HCT116 (cell line): ENCODE measurements at regions not wholly inside any gene's neighbourhood (a gene's known extent, or its start where the extent isn't known, plus 50 kb on each side); places are given as distances from the start of the nearest gene placed in this dataset.

Experiments
- ATAC-seq: fragments of 200-7000 bp; cut with Tn5 transposase; 2 replicates; pipeline ENCODE4 v1.9.1; 2020; ENCODE audit warnings: mild to moderate bottlenecking, moderate library complexity
- BruUV-seq: library from RNA; stranded (reverse); fragments of 400-500 nt; replicated peaks from 2 replicates; lab custom pipeline; 2021; lab: Mats Ljungman, UMichigan
- CTCF ChIA-PET: fragments of 300-600 bp; sonication (Branson Sonifier 250); formaldehyde crosslinking; loops from one replicate; lab custom pipeline; 2021; ENCODE audit warnings: antibody characterized with exemption; lab: Charles Lee
- POLR2A ChIA-PET: fragments of 300-600, 350-600 bp; sonication (Branson Sonifier 250); formaldehyde crosslinking; loops from one replicate; lab custom pipeline; 2021; ENCODE audit warnings: antibody characterized with exemption; lab: Charles Lee
- RAD21 ChIA-PET, 2 experiments: fragments of 300-600 bp; sonication (Branson Sonifier 250); formaldehyde crosslinking; loops; one replicate each; lab custom pipeline; 2023; ENCODE audit warnings: low total read pairs in 2 of 2; ENCODE audit not compliant: uncharacterized antibody in 2 of 2, unreplicated experiment in 2 of 2, low non-redundant PET in 1 of 2; lab: Charles Lee
- DNase-seq: peaks from one replicate; pipeline ENCODE4 v3.0.0-alpha.2; 2010; ENCODE audit warnings: low read depth, low spot score
- H2AFZ ChIP-seq: fragments of 200-600 bp; shearing (Covaris generic), sonication (generic); 2 replicates; pipeline ENCODE4 v1.6.1; 2017; ENCODE audit warnings: low read depth, mixed run types, mixed read lengths, antibody characterized with exemption, low read length; ENCODE audit not compliant: poor library complexity, severe bottlenecking
- H3K27ac ChIP-seq: 2 replicates; pipeline ENCODE4 v1.5.1; 2012; ENCODE audit warnings: low read depth, low read length
- H3K27me3 ChIP-seq: fragments of 200-600 bp; sonication (generic); 2 replicates; pipeline ENCODE4 v1.6.1; 2016; ENCODE audit warnings: mixed run types, low read length, mixed read lengths; ENCODE audit not compliant: insufficient read depth
- H3K36me3 ChIP-seq, 2 experiments: fragments of 200-500 bp in 1 of 2; fragments of 200-600 bp in 1 of 2; sonication (Bioruptor generic) in 1 of 2; sonication (generic) in 1 of 2; 2 replicates each; pipeline versions ENCODE4 v1.5.1 to v1.6.1; 2014 to 2016; ENCODE audit warnings: low read length in 2 of 2, inconsistent platforms in 1 of 2, mixed read lengths in 1 of 2, mixed run types in 1 of 2; ENCODE audit not compliant: insufficient read depth in 2 of 2, control insufficient read depth in 1 of 2
- H3K4me1 ChIP-seq, 2 experiments: fragments of 200-600 bp in 1 of 2; sonication (generic) in 1 of 2; 2 replicates each; pipeline versions ENCODE4 v1.5.1 to v1.6.1; 2012 to 2017; ENCODE audit warnings: low read length in 2 of 2, inconsistent platforms in 1 of 2, mild to moderate bottlenecking in 1 of 2, mixed read lengths in 1 of 2, mixed run types in 1 of 2, moderate library complexity in 1 of 2; ENCODE audit not compliant: insufficient read depth in 2 of 2, control insufficient read depth in 1 of 2
- H3K4me2 ChIP-seq: fragments of 200-600 bp; sonication (generic); 2 replicates; pipeline ENCODE4 v1.6.1; 2017; ENCODE audit warnings: mixed run types, low read length, mixed read lengths
- H3K4me3 ChIP-seq, 2 experiments: fragments of 200-600 bp in 1 of 2; sonication (generic) in 1 of 2; replicated peaks in 1 of 2; 2 replicates each; pipeline ENCODE4 v1.5.1; 2011 to 2016; ENCODE audit warnings: low read length in 2 of 2, control low read depth in 1 of 2, low read depth in 1 of 2, mild to moderate bottlenecking in 1 of 2, mixed read lengths in 1 of 2, mixed run types in 1 of 2
- H3K79me2 ChIP-seq: fragments of 200-600 bp; sonication (generic); 2 replicates; pipeline ENCODE4 v1.6.1; 2017; ENCODE audit warnings: mild to moderate bottlenecking, mixed run types, low read length, moderate library complexity, mixed read lengths; ENCODE audit not compliant: insufficient read depth
- H3K9ac ChIP-seq: fragments of 200-600 bp; sonication (generic); 2 replicates; pipeline ENCODE4 v1.6.1; 2016; ENCODE audit warnings: low read length, mixed read lengths
- H3K9me2 ChIP-seq: fragments of 200-600 bp; sonication (generic), shearing (Covaris generic); 2 replicates; pipeline ENCODE4 v1.6.1; 2017; ENCODE audit warnings: mixed run types, mild to moderate bottlenecking, moderate library complexity; ENCODE audit not compliant: insufficient read depth
- H3K9me3 ChIP-seq, 2 experiments: fragments of 200-500 bp in 1 of 2; fragments of 200-600 bp in 1 of 2; sonication (Bioruptor generic) in 1 of 2; sonication (generic) in 1 of 2; 2 replicates each; pipeline ENCODE4 v1.6.1; 2014 to 2017; ENCODE audit warnings: low read length in 2 of 2, mixed read lengths in 2 of 2, inconsistent platforms in 1 of 2, low read depth in 1 of 2, mild to moderate bottlenecking in 1 of 2, mixed run types in 1 of 2, moderate library complexity in 1 of 2; ENCODE audit not compliant: control insufficient read depth in 1 of 2, insufficient read depth in 1 of 2
- H4K20me1 ChIP-seq: fragments of 200-600 bp; sonication (generic), shearing (Covaris generic); 2 replicates; pipeline ENCODE4 v1.6.1; 2017; ENCODE audit warnings: mixed run types, mild to moderate bottlenecking, moderate library complexity; ENCODE audit not compliant: insufficient read depth
- CEBPB ChIP-seq: IDR thresholded peaks from 2 replicates; pipeline ENCODE4 v1.6.1; 2012; ENCODE audit warnings: low read depth
- EGR1 ChIP-seq: IDR thresholded peaks from 2 replicates; pipeline ENCODE4 v1.6.1; 2012; ENCODE audit warnings: low read depth
- ELF1 ChIP-seq: IDR thresholded peaks from 2 replicates; pipeline ENCODE4 v1.6.1; 2012; ENCODE audit warnings: low read depth, borderline replicate concordance
- EZH2 ChIP-seq: fragments of 200-600 bp; sonication (generic); IDR thresholded peaks from 2 replicates; pipeline ENCODE4 v1.6.1; 2017; ENCODE audit warnings: antibody characterized with exemption, mixed run types
- EZH2phosphoT487 ChIP-seq: fragments of 200-600 bp; IDR thresholded peaks from 2 replicates; pipeline ENCODE4 v1.6.1; 2018; ENCODE audit warnings: antibody characterized with exemption, borderline replicate concordance
- FOSL1 ChIP-seq: IDR thresholded peaks from 2 replicates; pipeline ENCODE4 v1.6.1; 2012; ENCODE audit warnings: low read depth
- JUND ChIP-seq: IDR thresholded peaks from 2 replicates; pipeline ENCODE4 v1.6.1; 2012
- POLR2AphosphoS5 ChIP-seq: IDR thresholded peaks from 2 replicates; pipeline ENCODE4 v1.6.1; 2011; ENCODE audit warnings: mild to moderate bottlenecking, low read depth, low read length, moderate library complexity
- RAD21 ChIP-seq: IDR thresholded peaks from 2 replicates; pipeline ENCODE4 v1.6.1; 2012; ENCODE audit warnings: low read depth, mild to moderate bottlenecking
- SIN3A ChIP-seq: IDR thresholded peaks from 2 replicates; pipeline ENCODE4 v1.6.1; 2012; ENCODE audit warnings: low read depth
- SP1 ChIP-seq: IDR thresholded peaks from 2 replicates; pipeline ENCODE4 v1.6.1; 2012; ENCODE audit warnings: low read depth
- SRF ChIP-seq: IDR thresholded peaks from 2 replicates; pipeline ENCODE4 v1.6.1; 2012; ENCODE audit warnings: low read depth
- YY1 ChIP-seq: IDR thresholded peaks from 2 replicates; pipeline ENCODE4 v1.6.1; 2011; ENCODE audit warnings: low read length, low read depth, moderate library complexity, mild to moderate bottlenecking; ENCODE audit not compliant: insufficient replicate concordance; ENCODE audit errors: extremely low read depth
- ZBTB33 ChIP-seq: IDR thresholded peaks from 2 replicates; pipeline ENCODE4 v1.6.1; 2011; ENCODE audit warnings: mild to moderate bottlenecking, low read length, moderate library complexity; ENCODE audit not compliant: insufficient replicate concordance; ENCODE audit errors: extremely low read depth
- ZNF274 ChIP-seq: fragments of 200-500 bp; sonication (Bioruptor generic); IDR thresholded peaks from 2 replicates; pipeline ENCODE4 v1.6.1; 2014; ENCODE audit warnings: mild to moderate bottlenecking, low read depth, low read length, inconsistent platforms
- intact Hi-C: fragments of 100-400 bp; cut with micrococcal nuclease; formaldehyde crosslinking; loops from 2 replicates; pipeline ENCODE4 v1.10.0; 2022
- TF ChIP-seq, protein P1 (sequence below): IDR thresholded peaks from 2 replicates; pipeline ENCODE4 v1.6.1; 2012
- TF ChIP-seq, protein P2 (sequence below): IDR thresholded peaks from 2 replicates; pipeline ENCODE4 v1.6.1; 2012

DNA sequence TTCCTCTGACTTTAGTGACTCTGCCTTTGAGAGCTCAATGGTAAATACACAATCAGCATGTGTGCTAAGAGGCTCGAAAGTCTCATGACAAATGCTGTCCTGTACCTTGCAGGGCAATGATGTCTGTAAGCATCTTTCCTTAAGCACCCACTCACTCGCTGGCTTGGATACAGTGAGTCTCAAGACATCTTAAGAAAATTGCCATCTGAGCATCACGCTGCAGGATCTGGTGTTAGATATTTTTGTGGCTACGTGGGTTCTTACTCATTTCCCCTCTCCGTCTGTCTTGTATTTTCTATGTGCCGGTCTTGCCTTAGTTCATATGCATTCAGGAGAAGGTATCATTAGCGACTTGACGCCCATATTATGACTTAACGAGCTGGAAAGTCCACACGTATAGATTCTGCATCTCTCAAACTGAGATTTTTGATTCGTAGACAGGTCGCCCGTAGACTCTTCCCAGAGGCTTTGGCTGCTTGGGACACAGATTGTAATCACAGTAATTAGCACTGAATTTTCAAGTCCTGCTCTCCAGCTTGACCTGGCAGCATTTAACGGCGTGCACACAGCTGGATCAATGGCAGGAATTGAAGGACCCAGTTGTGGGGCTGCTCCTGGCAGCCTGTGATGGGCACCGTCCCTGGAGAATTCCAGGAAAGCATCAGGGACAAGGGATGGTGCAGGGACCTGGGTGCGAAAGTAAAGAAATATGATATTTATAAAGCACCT, 231.2 kb downstream of the ZIC5 start:
- RAD21 ChIA-PET = no interaction called here
- no peak overlapping the region for H3K4me3 ChIP-seq
- H3K27me3 ChIP-seq = no peaks in the 10 kb centered on the region
- no peaks in the 10 kb centered on the region for H3K36me3 ChIP-seq
- intact Hi-C loops = no loop called here
- no peak for ATAC-seq
- TF ChIP-seq, protein P1, sequence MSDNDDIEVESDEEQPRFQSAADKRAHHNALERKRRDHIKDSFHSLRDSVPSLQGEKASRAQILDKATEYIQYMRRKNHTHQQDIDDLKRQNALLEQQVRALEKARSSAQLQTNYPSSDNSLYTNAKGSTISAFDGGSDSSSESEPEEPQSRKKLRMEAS = no peak
- no peak for TF ChIP-seq YY1
- no peak for TF ChIP-seq POLR2AphosphoS5
- no peak for TF ChIP-seq SIN3A
- no peak for TF ChIP-seq RAD21
- no peak for TF ChIP-seq EGR1
- no peak for TF ChIP-seq SP1
- no peak for TF ChIP-seq EZH2phosphoT487
- TF ChIP-seq JUND = no peak
- TF ChIP-seq, protein P2, sequence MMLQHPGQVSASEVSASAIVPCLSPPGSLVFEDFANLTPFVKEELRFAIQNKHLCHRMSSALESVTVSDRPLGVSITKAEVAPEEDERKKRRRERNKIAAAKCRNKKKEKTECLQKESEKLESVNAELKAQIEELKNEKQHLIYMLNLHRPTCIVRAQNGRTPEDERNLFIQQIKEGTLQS = no peak
- TF ChIP-seq SRF = no peak
- no peak for TF ChIP-seq EZH2
- no peak for TF ChIP-seq ZBTB33
- TF ChIP-seq ELF1 = no peak
- no peak for TF ChIP-seq CEBPB
- no peak for TF ChIP-seq ZNF274
- no peak for TF ChIP-seq FOSL1
- TF ChIP-seq, all 23 proteins: peak for 0
- Histone ChIP-seq H3K79me2 (no peaks in the 10 kb centered on the region), H3K27ac (no peak overlapping the region), H3K9me3 (no peaks in the 10 kb centered on the region), H3K9me2 (no peaks in the 10 kb centered on the region), H3K4me1 (no peaks in the 10 kb centered on the region), H3K4me2 (no peak overlapping the region), H4K20me1 (no peaks in the 10 kb centered on the region), H2AFZ (no peak overlapping the region), H3K9ac (no peak overlapping the region)
- BruUV-seq = no TSS peak
- CTCF ChIA-PET = no interaction called here
- DNase-seq = no peak
- POLR2A ChIA-PET = no interaction called here
